Lung (tissue), 11 donors: ENCODE measurements at regions not wholly inside any gene's neighbourhood (a gene's known extent, or its start where the extent isn't known, plus 50 kb on each side); places are given as distances from the start of the nearest gene placed in this dataset.
A peak's percentile ranks its signal among the peaks of the same experiment; 100 is the strongest.

ENCODE experiments used
- ATAC-seq: fragments of 200-7000 bp; cut with Tn5 transposase; one replicate; pipeline ENCODE4 v1.9.1; 2020; ENCODE audit warnings: moderate number of reproducible peaks; ENCODE audit not compliant: insufficient read depth, low FRiP score
- DNase-seq, 3 donors: peaks; one replicate each; pipeline ENCODE4 v3.0.0-alpha.2; 2013 to 2017
- H3K27ac ChIP-seq, 2 donors: one replicate each; pipeline ENCODE4 v1.5.1; 2013; ENCODE audit warnings: mild to moderate bottlenecking in 2 of 2, moderate library complexity in 2 of 2, control low read depth in 1 of 2, inconsistent platforms in 1 of 2, low read depth in 1 of 2, low read length in 1 of 2
- H3K27me3 ChIP-seq, 3 donors: one replicate each; pipeline ENCODE4 v1.5.1; 2013; ENCODE audit warnings: low read length in 2 of 3; ENCODE audit not compliant: control insufficient read depth in 3 of 3, insufficient read depth in 3 of 3
- H3K36me3 ChIP-seq, 4 donors: one replicate each; pipeline ENCODE4 v1.5.1; 2013; ENCODE audit warnings: low read length in 4 of 4, mild to moderate bottlenecking in 1 of 4, moderate library complexity in 1 of 4; ENCODE audit not compliant: control insufficient read depth in 4 of 4, insufficient read depth in 4 of 4
- H3K4me1 ChIP-seq, 5 donors: one replicate each; pipeline ENCODE4 v1.5.1; 2013; ENCODE audit warnings: low read length in 5 of 5, mild to moderate bottlenecking in 2 of 5, moderate library complexity in 1 of 5; ENCODE audit not compliant: control insufficient read depth in 5 of 5, insufficient read depth in 5 of 5
- H3K4me3 ChIP-seq: one replicate; pipeline ENCODE4 v1.5.1; 2013; ENCODE audit warnings: mild to moderate bottlenecking, control low read depth, moderate library complexity
- H3K9ac ChIP-seq, 2 donors: one replicate each; pipeline ENCODE4 v1.5.1; 2013; ENCODE audit warnings: low read length in 2 of 2, control low read depth in 1 of 2; ENCODE audit not compliant: insufficient read depth in 1 of 2
- H3K9me3 ChIP-seq, 4 donors: one replicate each; pipeline ENCODE4 v1.5.1; 2013; ENCODE audit warnings: low read length in 3 of 4, mild to moderate bottlenecking in 1 of 4, moderate library complexity in 1 of 4; ENCODE audit not compliant: control insufficient read depth in 4 of 4, insufficient read depth in 3 of 4
- WGBS, 2 donors: extraction: QIAGEN DNeasy Blood & Tissue Kit; methylation state at CpG; one replicate each; pipeline ENCODE4 v1.1.7; 2013; 5-methylcytosine and 5-hydroxymethylcytosine counted together
- TF ChIP-seq, protein P1 (sequence below): IDR thresholded peaks from 2 replicates; pipeline ENCODE4 v1.5.1; 2012; ENCODE audit warnings: mild to moderate bottlenecking; ENCODE audit errors: control extremely low read depth, extremely low read depth
- donor health status: control.
- donor health status: control.
- donor health status: Bipolar disorder and iron deficiency.
- donor health status: healthy.
- donor health status: DM: yes; HTN: yes; CAD: no.

DNA sequence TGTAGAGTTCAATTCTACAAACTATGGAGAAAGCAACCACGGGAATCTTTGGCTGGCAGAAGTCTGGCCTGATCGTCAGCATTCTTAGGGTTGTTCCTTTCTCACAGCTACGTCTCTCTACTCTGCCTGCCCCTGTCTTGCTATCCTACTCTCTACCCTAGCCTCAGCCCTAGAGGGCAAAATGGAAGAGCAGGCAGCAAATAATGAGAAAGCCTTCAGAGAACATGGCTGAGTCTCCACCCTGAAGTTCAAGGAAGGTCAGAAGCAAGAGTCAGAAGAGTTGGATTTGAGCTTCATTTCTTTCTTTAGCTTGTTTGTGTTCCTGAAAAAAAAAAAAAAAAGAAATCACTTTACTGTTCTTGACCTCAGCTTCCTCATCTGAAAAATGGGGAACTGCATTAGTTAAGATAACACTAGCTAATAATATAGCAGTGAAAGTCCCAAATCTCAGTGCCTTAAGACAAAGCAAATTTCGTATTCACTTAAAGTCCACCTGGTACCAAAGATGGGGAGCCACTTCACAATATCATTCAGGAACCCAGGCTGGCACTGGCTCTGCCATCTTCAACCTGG, 50.2 kb upstream of the CCND2 start:
- WGBS, 2 donors = 81 to 82% methylated on average over 4 of the region's 4 CpGs
- no peak for DNase-seq
- peaks cover 0 to 5% (median 0%) of the 10 kb centered on the region in 3 donors for H3K27me3 ChIP-seq
- H3K27ac ChIP-seq = no peak overlapping the region
- H3K4me1 ChIP-seq = peaks cover 0 to 13% (median 0%) of the 10 kb centered on the region in 5 donors
- H3K4me3 ChIP-seq = no peak overlapping the region
- no peak for ATAC-seq
- no peaks in the 10 kb centered on the region for H3K36me3 ChIP-seq
- TF ChIP-seq, protein P1, sequence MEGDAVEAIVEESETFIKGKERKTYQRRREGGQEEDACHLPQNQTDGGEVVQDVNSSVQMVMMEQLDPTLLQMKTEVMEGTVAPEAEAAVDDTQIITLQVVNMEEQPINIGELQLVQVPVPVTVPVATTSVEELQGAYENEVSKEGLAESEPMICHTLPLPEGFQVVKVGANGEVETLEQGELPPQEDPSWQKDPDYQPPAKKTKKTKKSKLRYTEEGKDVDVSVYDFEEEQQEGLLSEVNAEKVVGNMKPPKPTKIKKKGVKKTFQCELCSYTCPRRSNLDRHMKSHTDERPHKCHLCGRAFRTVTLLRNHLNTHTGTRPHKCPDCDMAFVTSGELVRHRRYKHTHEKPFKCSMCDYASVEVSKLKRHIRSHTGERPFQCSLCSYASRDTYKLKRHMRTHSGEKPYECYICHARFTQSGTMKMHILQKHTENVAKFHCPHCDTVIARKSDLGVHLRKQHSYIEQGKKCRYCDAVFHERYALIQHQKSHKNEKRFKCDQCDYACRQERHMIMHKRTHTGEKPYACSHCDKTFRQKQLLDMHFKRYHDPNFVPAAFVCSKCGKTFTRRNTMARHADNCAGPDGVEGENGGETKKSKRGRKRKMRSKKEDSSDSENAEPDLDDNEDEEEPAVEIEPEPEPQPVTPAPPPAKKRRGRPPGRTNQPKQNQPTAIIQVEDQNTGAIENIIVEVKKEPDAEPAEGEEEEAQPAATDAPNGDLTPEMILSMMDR = no peak
- no peak overlapping the region for H3K9ac ChIP-seq
- H3K9me3 ChIP-seq = peaks cover 0 to 2% (median 0%) of the 10 kb centered on the region in 4 donors

DNA sequence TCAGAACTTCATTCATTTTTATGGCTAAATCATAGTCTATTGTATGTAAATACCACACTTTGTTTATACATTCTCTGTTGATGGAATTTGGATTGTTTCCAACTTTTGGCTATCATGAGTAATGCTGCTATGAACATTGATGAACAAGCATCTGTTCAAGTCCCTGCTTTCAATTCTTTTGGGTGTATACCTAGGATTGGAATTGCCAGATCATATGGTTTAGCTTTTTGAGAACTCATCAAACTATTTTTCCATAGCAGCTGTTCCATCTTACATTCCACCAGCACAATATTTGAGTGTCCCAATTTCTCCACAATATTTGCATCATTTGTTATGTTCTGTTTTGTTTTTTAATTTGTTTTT, 52.3 kb upstream of the CCND2 start:
- Histone ChIP-seq H3K4me1 (peaks cover 0 to 13% (median 0%) of the 10 kb centered on the region in 5 donors), H3K9ac (no peak overlapping the region), H3K27me3 (peaks cover 0 to 3% (median 0%) of the 10 kb centered on the region in 3 donors), H3K4me3 (no peak overlapping the region), H3K36me3 (no peaks in the 10 kb centered on the region), H3K27ac (no peak overlapping the region), H3K9me3 (peaks cover 0 to 2% (median 0%) of the 10 kb centered on the region in 4 donors)
- ATAC-seq = no peak
- DNase-seq = peak in 2 of 3 donors; percentile 76 to 81
- TF ChIP-seq, protein P1 = no peak

DNA sequence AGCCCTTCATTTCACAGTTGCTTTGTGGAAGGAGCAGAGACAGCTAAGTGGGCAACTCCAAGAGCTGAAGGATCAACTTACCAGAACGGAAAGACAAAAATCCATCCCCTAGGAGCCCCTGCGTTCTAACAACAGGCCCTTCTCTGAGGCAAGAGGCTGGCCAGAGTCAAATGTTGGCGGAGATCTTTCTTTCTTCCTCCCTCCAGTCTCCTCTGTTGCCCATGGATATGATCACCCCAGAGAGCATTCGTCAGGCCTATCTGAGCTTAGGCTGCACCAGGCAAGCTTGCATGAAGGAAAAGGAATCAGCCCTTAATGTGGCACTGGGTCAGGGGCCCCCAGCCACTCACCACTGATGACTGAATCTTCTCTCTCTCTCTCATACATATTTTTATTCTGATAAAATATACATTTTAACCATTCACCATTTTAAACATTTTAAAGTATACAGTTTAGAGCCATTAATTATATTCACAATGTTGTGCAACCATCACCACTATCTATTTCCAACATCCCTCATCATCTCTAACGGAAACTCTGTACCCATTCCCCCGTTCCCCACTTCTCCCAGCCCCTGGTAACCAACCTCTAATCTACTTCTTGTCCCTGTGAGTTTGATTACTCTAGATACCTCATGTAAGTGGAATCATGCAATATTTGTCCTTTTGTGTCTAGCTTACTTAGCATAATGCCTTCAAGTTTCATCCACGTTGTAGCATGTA, 52.9 kb upstream of the CCND2 start:
- TF ChIP-seq, protein P1 = no peak
- Histone ChIP-seq H3K4me3 (no peak overlapping the region), H3K27ac (no peak overlapping the region), H3K9ac (no peak overlapping the region), H3K9me3 (peaks cover 0 to 2% (median 0%) of the 10 kb centered on the region in 4 donors), H3K36me3 (no peaks in the 10 kb centered on the region), H3K4me1 (peaks cover 0 to 13% (median 0%) of the 10 kb centered on the region in 5 donors), H3K27me3 (no peaks in the 10 kb centered on the region)
- DNase-seq = peak in 1 of 3 donors; percentile 28
- ATAC-seq = no peak
- WGBS, 2 donors = 62 to 69% methylated on average over 7 of the region's 7 CpGs
